Thoracic aorta (tissue), 2 donors: ENCODE measurements at regions not wholly inside any gene's neighbourhood (a gene's known extent, or its start where the extent isn't known, plus 50 kb on each side); places are given as distances from the start of the nearest gene placed in this dataset.

ENCODE experiments used
- ATAC-seq: fragments of 150-250 bp; one replicate; pipeline ENCODE4 v1.8.0; 2017; ENCODE audit warnings: low read depth; ENCODE audit not compliant: insufficient number of reproducible peaks, low FRiP score
- DNase-seq: peaks from one replicate; pipeline ENCODE4 v3.0.0-alpha.2; 2020; ENCODE audit warnings: low spot score
- H3K27ac ChIP-seq, 2 donors: fragments of 200-600 bp; sonication (generic); 1 replicate in 1 of 2; 2 replicates in 1 of 2; pipeline ENCODE4 v1.5.1; 2016; ENCODE audit warnings: mild to moderate bottlenecking in 2 of 2, moderate library complexity in 2 of 2
- H3K27me3 ChIP-seq: fragments of 200-600 bp; sonication (generic); replicated peaks from 2 replicates; pipeline ENCODE4 v1.6.0; 2016; ENCODE audit warnings: mild to moderate bottlenecking; ENCODE audit not compliant: insufficient read depth
- H3K36me3 ChIP-seq: fragments of 200-600 bp; sonication (generic); one replicate; pipeline ENCODE4 v1.5.1; 2016
- H3K4me1 ChIP-seq, 2 donors: fragments of 200-600 bp; sonication (generic); 1 replicate in 1 of 2; 2 replicates in 1 of 2; pipeline versions ENCODE4 v1.5.1 to v1.6.0; 2016; ENCODE audit warnings: low read depth in 2 of 2, mild to moderate bottlenecking in 1 of 2; ENCODE audit not compliant: control insufficient read depth in 1 of 2
- H3K4me3 ChIP-seq: fragments of 200-600 bp; sonication (generic); 2 replicates; pipeline ENCODE4 v1.5.1; 2016; ENCODE audit warnings: mild to moderate bottlenecking
- H3K9me3 ChIP-seq: fragments of 200-600 bp; sonication (generic); 2 replicates; pipeline ENCODE4 v1.5.1; 2016
- TF ChIP-seq, protein P1 (sequence below): fragments of 200-600 bp; sonication (generic); IDR thresholded peaks from one replicate; pipeline ENCODE4 v1.5.1; 2019; ENCODE audit warnings: antibody characterized with exemption

DNA sequence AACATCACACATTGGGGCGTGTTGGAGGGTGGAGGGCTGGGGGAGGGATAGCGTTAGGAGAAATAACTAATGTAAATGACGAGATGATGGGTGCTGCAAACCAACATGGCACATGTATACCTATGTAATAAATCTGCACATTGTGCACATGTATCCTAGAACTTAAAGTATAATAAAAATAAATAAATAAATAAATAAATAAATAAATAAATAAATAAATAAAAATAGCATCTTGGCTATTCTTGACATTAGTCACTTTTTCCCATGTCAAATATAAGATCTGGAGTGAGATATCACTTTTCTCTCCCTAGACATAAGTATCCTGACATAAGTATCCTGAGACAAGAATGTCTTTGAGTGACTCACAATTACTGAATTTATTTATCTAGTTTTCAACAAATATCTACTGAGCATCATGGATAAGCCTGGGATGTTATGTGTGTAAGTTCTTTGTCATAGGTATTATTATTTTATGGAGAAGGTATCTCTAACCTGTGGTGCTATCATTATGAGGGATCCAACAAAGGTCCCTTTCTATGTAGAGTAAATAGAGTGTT, 691.3 kb downstream of the SORCS1 start:
- Histone ChIP-seq H3K27me3 (no peaks in the 10 kb centered on the region), H3K9me3 (no peaks in the 10 kb centered on the region), H3K27ac (no peak overlapping the region), H3K4me1 (no peaks in the 10 kb centered on the region), H3K36me3 (no peaks in the 10 kb centered on the region), H3K4me3 (no peak overlapping the region)
- no peak for DNase-seq
- TF ChIP-seq, protein P1, sequence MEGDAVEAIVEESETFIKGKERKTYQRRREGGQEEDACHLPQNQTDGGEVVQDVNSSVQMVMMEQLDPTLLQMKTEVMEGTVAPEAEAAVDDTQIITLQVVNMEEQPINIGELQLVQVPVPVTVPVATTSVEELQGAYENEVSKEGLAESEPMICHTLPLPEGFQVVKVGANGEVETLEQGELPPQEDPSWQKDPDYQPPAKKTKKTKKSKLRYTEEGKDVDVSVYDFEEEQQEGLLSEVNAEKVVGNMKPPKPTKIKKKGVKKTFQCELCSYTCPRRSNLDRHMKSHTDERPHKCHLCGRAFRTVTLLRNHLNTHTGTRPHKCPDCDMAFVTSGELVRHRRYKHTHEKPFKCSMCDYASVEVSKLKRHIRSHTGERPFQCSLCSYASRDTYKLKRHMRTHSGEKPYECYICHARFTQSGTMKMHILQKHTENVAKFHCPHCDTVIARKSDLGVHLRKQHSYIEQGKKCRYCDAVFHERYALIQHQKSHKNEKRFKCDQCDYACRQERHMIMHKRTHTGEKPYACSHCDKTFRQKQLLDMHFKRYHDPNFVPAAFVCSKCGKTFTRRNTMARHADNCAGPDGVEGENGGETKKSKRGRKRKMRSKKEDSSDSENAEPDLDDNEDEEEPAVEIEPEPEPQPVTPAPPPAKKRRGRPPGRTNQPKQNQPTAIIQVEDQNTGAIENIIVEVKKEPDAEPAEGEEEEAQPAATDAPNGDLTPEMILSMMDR, result no peak
- ATAC-seq, result no peak

DNA sequence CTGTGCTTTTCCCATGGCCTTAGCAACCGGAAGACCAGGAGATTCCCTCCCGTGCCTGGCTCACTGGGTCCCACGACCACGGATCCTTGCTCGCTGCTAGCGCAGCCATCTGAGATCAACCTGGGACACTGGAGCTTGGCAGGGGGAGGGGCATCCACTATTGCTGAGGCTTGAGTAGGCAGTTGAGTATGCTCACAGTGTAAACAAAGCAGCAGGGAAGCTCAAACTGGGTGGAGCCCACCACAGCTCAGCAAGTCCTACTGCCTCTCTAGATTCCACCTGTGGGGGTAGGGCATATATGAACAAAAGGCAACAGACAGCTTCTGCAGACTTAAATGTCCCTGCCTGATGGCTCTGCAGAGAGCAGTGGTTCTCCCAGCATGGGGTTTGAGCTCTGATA, 697.0 kb downstream of the SORCS1 start:
- ATAC-seq (no peak), DNase-seq (no peak)
- H3K9me3 ChIP-seq, result no peaks in the 10 kb centered on the region
- H3K27me3 ChIP-seq, result no peaks in the 10 kb centered on the region
- TF ChIP-seq, protein P1, result no peak
- H3K36me3 ChIP-seq, result no peaks in the 10 kb centered on the region
- no peak overlapping the region for H3K4me3 ChIP-seq
- no peak overlapping the region for H3K27ac ChIP-seq
- no peaks in the 10 kb centered on the region for H3K4me1 ChIP-seq

DNA sequence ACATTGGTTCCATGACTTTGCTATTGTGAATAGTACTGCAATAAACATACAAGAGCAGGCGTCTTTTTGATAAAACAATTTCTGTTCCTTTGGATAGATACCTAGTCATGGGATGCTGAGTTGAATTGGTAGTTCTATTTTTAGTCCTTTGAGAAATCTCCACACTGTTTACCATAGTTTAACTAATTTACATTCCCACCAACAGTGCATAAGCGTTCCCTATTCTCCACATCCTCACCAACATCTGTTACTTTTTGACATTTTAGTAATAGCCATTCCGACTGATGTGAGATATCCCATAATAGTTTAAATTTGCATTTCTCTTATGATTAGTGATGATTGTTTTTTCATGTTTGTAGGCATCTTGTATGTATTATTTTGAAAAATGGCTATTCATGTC, 707.0 kb downstream of the SORCS1 start:
- TF ChIP-seq, protein P1, result no peak
- H3K9me3 ChIP-seq, result no peaks in the 10 kb centered on the region
- ATAC-seq, result no peak
- H3K27ac ChIP-seq, result no peak overlapping the region
- H3K4me3 ChIP-seq, result no peak overlapping the region
- no peaks in the 10 kb centered on the region for H3K27me3 ChIP-seq
- no peaks in the 10 kb centered on the region for H3K4me1 ChIP-seq
- no peak for DNase-seq
- H3K36me3 ChIP-seq, result no peaks in the 10 kb centered on the region

DNA sequence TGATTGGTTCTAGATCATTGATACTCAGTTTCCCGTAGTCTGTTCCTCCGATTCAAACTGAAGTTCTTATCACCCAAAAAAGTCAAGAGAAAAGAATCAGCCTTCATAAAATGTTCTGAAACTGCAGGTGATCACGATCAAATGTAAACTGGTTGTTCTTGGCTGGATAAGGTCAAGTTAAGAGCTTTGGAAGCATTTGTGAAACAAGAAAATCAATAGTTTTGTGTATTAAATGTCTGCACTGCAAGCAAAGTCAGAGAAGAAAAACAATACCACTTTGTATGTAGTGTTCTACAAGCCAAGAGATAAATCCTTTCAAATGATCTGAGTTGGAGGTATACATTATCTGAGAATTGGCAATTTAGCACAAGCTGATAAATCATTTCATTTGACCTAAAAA, 710.3 kb downstream of the SORCS1 start:
- Histone ChIP-seq H3K36me3 (no peaks in the 10 kb centered on the region), H3K27ac (no peak overlapping the region)

DNA sequence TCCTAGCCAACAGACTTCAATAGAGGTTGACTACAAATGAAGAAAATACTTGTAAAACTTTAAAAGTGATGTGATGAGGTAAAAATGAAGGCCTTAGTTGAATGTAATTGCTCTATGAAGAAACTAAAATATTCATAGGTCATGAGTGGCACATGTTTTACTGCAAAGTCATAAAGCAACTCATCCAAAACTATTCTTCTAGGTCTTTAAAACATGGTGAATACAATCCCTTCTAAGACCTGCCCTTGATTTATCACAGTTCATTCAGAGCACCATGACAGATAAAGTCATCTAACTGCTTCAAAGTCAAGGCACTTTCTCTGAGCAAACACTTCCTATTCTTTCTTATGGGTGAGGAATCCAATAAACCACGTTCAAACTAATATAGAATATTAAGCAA, 713.5 kb downstream of the SORCS1 start:
- no peak overlapping the region for H3K4me3 ChIP-seq
- H3K27ac ChIP-seq, result no peak overlapping the region
- H3K36me3 ChIP-seq, result no peaks in the 10 kb centered on the region
- ATAC-seq (no peak), DNase-seq (no peak)
- no peaks in the 10 kb centered on the region for H3K27me3 ChIP-seq
- H3K9me3 ChIP-seq, result no peaks in the 10 kb centered on the region
- TF ChIP-seq, protein P1, result no peak
- H3K4me1 ChIP-seq, result no peaks in the 10 kb centered on the region

More for the DNA sequence above, 710.3 kb downstream of the SORCS1 start:
- H3K9me3 ChIP-seq, result no peaks in the 10 kb centered on the region
- no peak overlapping the region for H3K4me3 ChIP-seq
- TF ChIP-seq, protein P1, result no peak
- H3K4me1 ChIP-seq, result no peaks in the 10 kb centered on the region
- DNase-seq (no peak), ATAC-seq (no peak)
- no peaks in the 10 kb centered on the region for H3K27me3 ChIP-seq
